Left cardiac atrium (tissue), 4 donors: ENCODE measurements at regions not wholly inside any gene's neighbourhood (a gene's known extent, or its start where the extent isn't known, plus 50 kb on each side); places are given as distances from the start of the nearest gene placed in this dataset.
"Not testable (repeated sequence)": the region's sequence is repeated elsewhere in the genome, so short reads cannot be mapped to it uniquely, and the experiment has no call there.

Experiments used
- ATAC-seq, 2 donors: fragments of 200-7000 bp; cut with Tn5 transposase; one replicate each; pipeline ENCODE4 v1.9.1; 2020; ENCODE audit warnings: mild to moderate bottlenecking in 2 of 2, moderate library complexity in 2 of 2
- DNase-seq: peaks from one replicate; pipeline ENCODE4 v3.0.0-alpha.2; 2020
- intact Hi-C, 2 donors: fragments of 100-400 bp; cut with DNase I; formaldehyde crosslinking; loops; one replicate each; pipeline versions ENCODE4 v1.14.1 to v1.15.1; 2022 to 2023
- donor health status: DM: no; HTN: yes; CAD: no.
- donor health status: DM: no; HTN: yes; CAD: no; lungs with severe emphysema.
- donor health status: DM: yes; HTN: yes; CAD: no.
- donor health status: Dilated cardiomyopathy.

DNA sequence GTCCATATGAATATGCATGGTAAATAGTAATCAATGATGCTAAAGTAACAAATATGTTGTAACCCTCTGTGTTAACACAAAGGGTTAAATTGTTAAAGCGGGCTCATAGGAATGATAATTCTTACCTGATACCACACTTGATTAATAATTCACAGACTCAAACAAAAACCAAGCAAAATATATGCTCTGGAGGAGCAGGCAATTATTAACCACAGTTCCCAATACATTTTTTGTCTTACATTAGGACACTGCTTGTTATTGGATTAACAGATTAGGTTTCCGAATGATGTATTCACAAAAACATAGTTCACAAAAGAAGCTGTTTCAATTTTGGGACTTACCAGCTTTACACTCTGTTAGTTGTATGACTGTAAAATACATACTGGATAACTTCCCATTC lies 300.9 kb upstream of the LRRTM4 start:
- intact Hi-C loops = no loop called here
- DNase-seq (no peak), ATAC-seq (no peak)

GRCh38 chr2:77831060-77831459 lies 308.9 kb upstream of the LRRTM4 start:
- intact Hi-C loops = no loop called here
- ATAC-seq = no peak
- no peak for DNase-seq

DNA sequence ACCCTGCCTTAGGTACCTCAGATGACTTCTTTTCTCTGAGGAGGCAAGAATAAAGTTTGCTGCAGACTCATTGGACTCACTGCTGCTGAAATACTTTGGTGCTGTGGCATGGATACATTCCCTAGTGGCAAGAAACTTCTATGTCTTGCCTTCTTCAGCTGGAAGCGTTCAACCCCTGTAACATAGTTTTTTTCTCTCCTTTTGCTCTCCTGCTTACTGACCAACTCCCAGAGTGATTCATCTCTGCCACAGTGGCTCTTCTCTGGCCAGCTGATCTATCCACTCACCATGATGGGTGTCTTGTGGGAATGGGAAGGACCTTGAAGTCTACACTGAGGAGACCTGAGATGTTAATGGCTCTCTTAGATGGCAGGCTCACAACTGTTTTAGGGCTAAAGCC lies 309.3 kb upstream of the LRRTM4 start:
- no peak for ATAC-seq

DNA sequence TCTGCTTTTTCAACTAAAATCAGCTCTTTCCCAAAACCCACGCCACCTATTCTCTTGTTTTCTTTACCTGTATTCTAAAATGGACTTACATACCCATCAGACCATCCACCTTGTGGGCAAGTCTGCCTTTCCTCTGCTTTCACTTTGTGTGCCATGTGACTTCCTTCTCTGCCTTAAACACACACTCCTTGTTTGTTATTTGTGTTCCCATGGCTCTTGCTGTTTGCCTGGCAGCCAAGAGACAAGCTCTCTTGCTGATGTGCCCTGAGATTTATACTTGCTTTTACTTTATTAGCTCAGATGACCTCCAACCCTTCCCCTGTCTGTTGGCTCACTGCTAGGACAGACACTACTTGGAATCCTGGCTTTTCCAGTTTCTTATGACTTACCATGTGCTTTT lies 309.7 kb upstream of the LRRTM4 start:
- ATAC-seq (no peak), DNase-seq (no peak)
- intact Hi-C loops = no loop called here

More for the DNA sequence above, 309.3 kb upstream of the LRRTM4 start:
- no peak for DNase-seq
- intact Hi-C loops = no loop called here

DNA sequence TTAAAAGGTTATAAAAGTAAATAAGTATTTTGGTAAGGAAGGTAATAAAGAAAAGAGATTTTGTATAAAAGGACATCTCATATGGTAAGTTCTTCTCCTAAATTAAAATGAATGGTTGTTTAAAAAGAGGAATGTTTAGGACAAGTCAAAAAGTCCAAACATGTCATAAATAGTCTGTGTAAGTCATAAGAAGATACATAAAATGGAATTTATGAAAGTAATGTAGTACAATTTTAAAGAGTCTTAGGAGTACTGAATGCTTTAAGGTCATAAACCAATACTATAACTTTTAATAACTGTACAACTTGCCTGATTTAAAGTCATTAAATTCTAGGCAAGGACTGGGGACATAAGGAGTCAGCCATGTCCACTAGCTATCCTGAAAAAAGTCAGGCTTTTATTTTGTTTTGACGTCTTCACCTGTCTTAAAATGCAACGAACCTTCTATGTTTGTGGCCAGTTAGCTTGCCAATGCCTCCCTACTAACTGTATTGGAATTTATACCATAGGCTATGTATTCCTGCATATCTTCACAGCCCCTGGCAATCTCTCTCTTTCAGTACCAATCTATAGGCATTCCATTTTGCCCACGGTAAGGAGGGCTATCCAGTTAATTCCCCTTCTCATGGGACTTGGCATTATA lies 312.3 kb upstream of the LRRTM4 start:
- intact Hi-C loops = no loop called here
- DNase-seq (no peak), ATAC-seq (no peak)

DNA sequence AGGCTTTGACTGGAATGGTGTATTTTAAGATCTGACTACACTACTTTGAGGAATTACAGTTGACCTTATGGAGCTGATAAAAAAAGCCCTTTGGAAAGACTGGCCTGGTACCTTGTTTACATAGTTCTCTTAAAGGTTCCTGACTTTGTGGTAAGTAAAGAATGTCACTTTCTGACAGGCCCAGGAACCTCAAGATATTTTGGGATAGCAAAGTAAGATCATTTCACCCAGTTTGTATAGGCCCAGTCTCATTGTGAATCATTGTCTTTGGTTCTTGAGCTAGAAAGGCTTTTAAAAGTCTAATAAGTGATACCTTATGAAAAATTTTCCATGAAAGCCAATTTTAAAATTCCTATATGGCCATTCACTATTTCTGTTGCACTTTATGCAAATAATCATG lies 316.3 kb upstream of the LRRTM4 start:
- ATAC-seq = no peak
- no peak for DNase-seq
- intact Hi-C loops = no loop called here

DNA sequence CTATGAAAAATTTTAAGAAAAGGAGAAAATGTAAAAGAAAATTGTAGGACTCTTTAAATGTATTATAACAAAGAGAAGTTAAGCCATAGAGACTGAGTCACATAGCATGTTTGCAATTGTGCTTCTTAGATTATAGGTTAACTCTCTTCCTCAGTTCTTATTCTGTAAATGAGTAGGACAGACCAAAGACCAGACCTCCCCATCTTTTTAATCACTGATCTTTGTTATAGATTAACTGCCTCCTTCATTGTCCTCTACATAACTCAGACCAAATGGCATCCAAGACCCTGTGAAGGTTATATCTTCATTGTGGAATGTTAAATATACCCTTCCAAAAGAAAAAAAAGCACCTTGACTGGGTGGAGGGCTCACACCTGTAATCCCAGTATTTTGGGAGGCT lies 316.9 kb upstream of the LRRTM4 start:
- intact Hi-C loops = no loop called here
- DNase-seq (no peak), ATAC-seq (no peak)

DNA sequence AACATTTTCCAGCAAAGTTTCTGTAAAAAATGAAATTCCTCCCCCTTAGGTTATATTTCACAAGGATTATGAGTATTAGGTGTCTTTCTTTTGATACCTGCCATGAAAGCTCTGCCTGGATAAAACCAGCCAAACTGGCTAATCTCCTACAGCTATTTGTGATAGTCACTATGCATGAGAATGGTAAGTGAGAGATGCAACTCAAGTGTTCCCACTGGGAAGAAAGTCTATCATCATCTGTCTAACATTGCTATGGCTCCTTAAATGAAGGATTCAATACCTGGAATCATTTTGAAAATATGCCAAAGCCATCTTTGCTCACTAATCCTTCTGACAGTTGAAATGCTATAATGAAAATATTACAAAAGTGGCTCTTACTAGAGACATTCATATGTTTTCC lies 339.9 kb upstream of the LRRTM4 start:
- intact Hi-C loops = no loop called here
- ATAC-seq (no peak), DNase-seq (no peak)

DNA sequence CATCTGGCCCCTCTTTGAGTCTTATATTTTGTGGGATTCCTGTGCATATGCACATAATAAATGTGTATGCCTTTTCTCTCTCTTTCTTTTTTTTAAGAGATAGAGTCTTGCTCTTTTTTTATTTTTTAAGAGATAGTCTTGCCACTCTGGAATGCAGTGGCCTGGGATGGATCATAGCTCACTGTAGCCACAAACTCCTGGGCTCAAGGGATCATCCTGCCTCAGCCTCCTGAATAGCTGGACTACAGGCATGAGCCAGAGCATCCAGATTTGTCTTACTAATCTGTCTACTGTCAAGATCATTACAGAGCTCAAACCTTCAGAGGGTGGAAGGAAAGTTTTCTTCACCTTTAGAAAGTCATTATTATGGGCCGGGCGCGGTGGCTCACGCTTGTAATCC lies 342.2 kb upstream of the LRRTM4 start:
- no peak for DNase-seq
- intact Hi-C loops = no loop called here
- no peak for ATAC-seq

GRCh38 chr2:77866661-77867060 lies 344.5 kb upstream of the LRRTM4 start:
- no peak for ATAC-seq
- intact Hi-C loops = no loop called here

GRCh38 chr2:77867146-77867545 lies 345.0 kb upstream of the LRRTM4 start:
- ATAC-seq (no peak), DNase-seq (no peak)
- intact Hi-C loops = no loop called here

More at GRCh38 chr2:77866661-77867060, 344.5 kb upstream of the LRRTM4 start:
- DNase-seq = no peak

DNA sequence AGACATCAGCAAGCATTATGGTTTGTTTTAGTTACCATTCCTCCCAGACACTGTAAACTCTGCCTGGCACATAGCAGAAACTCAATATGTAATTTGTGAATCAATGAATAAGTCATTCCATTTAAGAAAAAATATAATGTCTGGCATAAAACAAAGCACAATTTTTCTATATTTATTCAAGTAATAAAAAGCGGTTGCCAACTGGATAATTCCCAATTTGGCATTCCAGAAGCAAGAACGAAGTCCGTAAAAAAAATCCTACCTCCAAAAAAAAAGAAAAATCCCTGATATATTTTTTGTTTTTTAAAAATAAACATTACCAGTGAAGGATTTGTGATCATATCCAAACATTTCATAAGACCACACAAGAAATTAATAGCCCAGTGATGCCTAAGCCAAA lies 351.3 kb upstream of the LRRTM4 start:
- DNase-seq (no peak), ATAC-seq (no peak)
- intact Hi-C loops = no loop called here

DNA sequence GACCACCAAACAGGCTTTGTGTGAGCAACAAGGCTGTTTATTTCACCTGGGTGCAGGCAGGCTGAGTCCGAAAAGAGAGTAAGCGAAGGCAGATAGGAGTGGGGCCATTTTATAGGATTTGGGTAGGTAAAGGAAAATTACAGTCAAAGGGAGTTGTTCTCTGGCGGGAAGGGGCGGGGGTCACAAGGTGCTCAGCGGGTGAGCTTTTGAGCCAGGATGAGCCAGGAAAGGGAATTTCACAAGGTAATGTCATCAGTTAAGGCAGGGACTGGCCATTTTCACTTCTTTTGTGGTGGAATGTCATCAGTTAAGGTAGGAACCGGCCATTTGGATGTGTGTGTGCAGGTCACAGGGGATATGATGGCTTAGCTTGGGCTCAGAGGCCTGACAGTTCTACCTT lies 378.0 kb upstream of the LRRTM4 start:
- DNase-seq, intact Hi-C loops, ATAC-seq: not testable (repeated sequence)

DNA sequence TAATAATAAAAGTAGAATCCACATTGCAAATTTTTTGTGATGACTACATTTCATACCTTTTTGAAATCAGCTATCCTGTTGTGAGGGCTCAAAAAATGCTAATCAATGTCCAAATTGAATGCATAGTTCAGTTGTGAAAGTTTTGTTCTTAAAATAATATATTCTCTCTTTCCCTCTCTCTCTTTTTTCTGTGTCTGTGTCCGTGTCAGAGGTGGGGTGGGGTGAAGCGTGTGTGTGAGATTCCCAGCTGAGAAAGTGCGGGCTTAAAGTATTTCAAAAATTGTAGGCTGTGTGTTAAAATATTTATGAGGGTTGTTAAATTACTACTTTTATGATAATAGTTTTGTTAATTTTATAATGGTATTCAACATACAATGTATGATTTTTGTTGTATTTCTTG lies 388.0 kb upstream of the LRRTM4 start:
- intact Hi-C loops = no loop called here
- DNase-seq (no peak), ATAC-seq (no peak)

GRCh38 chr2:77920838-77921366 lies 398.7 kb upstream of the LRRTM4 start:
- no peak for DNase-seq
- ATAC-seq = no peak
- intact Hi-C loops = no loop called here

- no peak for ATAC-seq
- intact Hi-C loops = no loop called here
- no peak for DNase-seq
These were observed 400.4 kb upstream of the LRRTM4 start for GRCh38 chr2:77922567-77922966.

GRCh38 chr2:77937366-77937765 lies 415.2 kb upstream of the LRRTM4 start:
- DNase-seq = no peak
- intact Hi-C loops = no loop called here
- no peak for ATAC-seq

GRCh38 chr2:77938462-77938861 lies 416.3 kb upstream of the LRRTM4 start:
- ATAC-seq = no peak
- DNase-seq = no peak
- intact Hi-C loops = no loop called here

- intact Hi-C loops = no loop called here
- DNase-seq (no peak), ATAC-seq (no peak)
These were observed 417.2 kb upstream of the LRRTM4 start for GRCh38 chr2:77939370-77939769.

DNA sequence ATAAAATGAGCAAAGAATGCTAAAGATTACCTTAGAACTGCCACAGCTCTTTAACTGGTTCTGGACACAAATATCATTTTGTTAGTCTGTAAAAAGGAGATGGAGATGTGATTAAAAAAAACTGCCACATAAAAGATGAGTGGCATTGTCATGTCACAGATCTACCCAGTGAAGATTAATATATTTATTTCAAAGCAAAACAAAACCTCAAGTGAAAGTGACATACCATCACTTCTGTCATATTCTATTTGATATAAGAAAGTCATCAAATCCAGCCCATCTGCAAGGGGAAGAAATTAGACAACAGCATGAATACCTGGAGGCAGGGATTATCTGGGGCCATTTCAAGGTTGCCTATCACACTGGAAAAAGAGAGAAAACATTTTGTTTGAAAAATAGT lies 417.6 kb upstream of the LRRTM4 start:
- intact Hi-C loops = no loop called here
- DNase-seq (no peak), ATAC-seq (no peak)

- intact Hi-C loops = no loop called here
- no peak for ATAC-seq
- no peak for DNase-seq
These were observed 432.8 kb upstream of the LRRTM4 start for GRCh38 chr2:77954931-77955330.

DNA sequence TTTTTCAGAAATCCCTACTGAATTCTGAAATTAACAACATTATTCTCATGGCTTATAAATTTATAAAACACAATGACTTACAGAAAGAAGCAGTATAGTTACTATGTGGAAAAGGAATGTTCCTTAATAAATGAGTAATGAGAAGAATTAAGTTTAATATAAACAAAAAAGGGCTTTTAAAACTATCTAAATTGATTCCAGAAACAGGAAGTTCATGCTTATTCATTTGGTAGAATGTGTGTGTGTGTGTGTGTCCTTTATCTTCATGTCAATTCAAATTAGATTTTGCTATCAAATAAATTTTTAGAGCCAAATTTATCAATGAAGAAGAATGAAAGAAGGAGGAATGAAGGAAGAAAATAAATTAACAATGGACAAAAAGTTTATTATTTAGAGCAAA lies 440.8 kb upstream of the LRRTM4 start:
- ATAC-seq (no peak), DNase-seq (no peak)
- intact Hi-C loops = no loop called here
